ENCODE measurements at regions not wholly inside any gene's neighbourhood (a gene's known extent, or its start where the extent isn't known, plus 50 kb on each side); places are given as distances from the start of the nearest gene placed in this dataset.
"Not testable (repeated sequence)": the region's sequence is repeated elsewhere in the genome, so short reads cannot be mapped to it uniquely, and the experiment has no call there.

- Histone ChIP-seq H3K27ac (no peak overlapping the region), H3K4me1 (no peaks in the 10 kb centered on the region), H3K36me3 (no peaks in the 10 kb centered on the region), H3K27me3 (no peaks in the 10 kb centered on the region), H3K9me3 (no peaks in the 10 kb centered on the region), H3K4me3 (no peak overlapping the region)
- TF ChIP-seq POLR2A (IDR thresholded peaks at IDR 0.05) (no peak), CTCF (IDR thresholded peaks at IDR 0.05) (no peak)
- DNase-seq: no peak
Measured at GRCh38 chr13:55577082-55577846, 1563.5 kb upstream of the PRR20A start.

- TF ChIP-seq POLR2A (IDR thresholded peaks at IDR 0.05): no peak
- no peak for TF ChIP-seq CTCF (IDR thresholded peaks at IDR 0.05)
- Histone ChIP-seq H3K36me3 (no peaks in the 10 kb centered on the region), H3K4me3 (no peak overlapping the region)
Measured at GRCh38 chr13:55577847-55578210, 1562.9 kb upstream of the PRR20A start.

DNA sequence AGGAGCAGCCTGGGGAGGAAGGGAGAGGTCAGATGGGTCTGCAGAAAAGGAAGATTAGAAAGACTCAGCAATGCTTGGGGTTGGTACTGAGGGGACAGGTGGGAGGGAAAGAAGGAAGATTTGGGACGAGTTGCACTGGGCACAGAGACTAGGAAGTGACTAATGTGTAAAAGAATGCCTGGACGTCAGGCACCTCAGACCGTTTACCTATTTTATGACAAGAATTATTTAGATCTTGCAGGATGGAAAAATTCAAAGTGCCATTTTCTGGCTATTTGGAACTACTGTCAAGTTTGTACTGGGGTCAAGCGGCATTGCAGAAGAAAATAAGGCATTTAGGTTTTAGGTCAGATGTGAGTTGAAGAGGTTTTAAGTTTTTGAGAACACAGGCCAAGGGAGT is 1558.4 kb upstream of the PRR20A start:
- H3K4me3 ChIP-seq, H3K9me3 ChIP-seq, H3K27ac ChIP-seq, DNase-seq, H3K36me3 ChIP-seq, H3K27me3 ChIP-seq, H3K4me1 ChIP-seq: not testable (repeated sequence)

More at GRCh38 chr13:55577847-55578210, 1562.9 kb upstream of the PRR20A start:
- no peak for DNase-seq
- no peaks in the 10 kb centered on the region for H3K27me3 ChIP-seq
- no peaks in the 10 kb centered on the region for H3K9me3 ChIP-seq
- no peak overlapping the region for H3K27ac ChIP-seq
- H3K4me1 ChIP-seq: no peaks in the 10 kb centered on the region

DNA sequence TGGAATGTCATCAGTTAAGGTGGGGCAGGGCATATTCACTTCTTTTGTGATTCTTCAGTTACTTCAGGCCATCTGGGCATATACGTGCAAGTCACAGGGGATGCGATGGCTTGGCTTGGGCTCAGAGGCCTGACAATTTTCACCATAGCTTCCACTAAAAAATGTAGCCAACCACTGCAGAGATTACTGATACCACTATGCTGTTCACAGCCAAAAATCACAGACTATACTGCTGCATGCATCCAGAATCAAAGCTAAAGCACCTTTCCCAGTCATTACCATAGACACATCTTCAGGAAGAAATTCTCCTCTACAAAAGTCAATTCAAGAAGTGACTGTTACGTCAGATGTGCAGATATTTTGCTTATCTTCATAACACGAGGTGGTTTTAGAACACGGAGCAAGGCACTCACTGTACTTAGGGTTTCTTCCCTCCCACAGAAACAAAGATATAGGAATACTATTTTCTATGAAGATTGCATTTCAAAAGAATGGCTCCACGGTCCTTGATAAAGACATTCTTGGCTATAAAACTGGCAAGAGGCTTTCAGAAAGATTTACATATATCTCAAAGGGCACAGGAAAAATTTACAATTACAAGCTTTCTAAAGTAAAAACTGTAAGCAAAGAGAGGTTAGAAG is 1556.6 kb upstream of the PRR20A start:
- no peaks in the 10 kb centered on the region for H3K4me1 ChIP-seq
- H3K9me3 ChIP-seq: no peaks in the 10 kb centered on the region

DNA sequence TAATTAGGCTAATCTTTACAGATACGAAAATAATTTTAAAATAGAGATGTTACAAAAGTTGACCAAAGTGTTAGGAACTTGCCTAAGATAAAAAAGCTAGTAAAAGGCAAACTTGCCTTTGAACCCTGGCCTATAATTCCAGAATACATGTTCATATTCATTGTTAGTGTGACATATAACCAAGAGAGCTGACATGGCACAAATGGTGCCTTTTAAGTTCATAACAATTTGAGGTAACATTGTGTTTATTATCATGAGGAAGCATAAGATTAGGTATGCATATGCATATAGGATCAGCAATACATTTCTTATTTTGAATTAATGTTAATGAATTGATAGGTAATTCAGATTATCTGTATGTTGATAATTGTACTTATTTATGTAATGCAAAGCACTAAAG is 1537.9 kb upstream of the PRR20A start:
- Histone ChIP-seq H3K27me3 (no peaks in the 10 kb centered on the region), H3K4me3 (no peak overlapping the region), H3K9me3 (no peaks in the 10 kb centered on the region), H3K27ac (no peak overlapping the region), H3K4me1 (no peaks in the 10 kb centered on the region), H3K36me3 (no peaks in the 10 kb centered on the region)
- no peak for DNase-seq
- TF ChIP-seq CTCF (IDR thresholded peaks at IDR 0.05) (no peak), POLR2A (IDR thresholded peaks at IDR 0.05) (no peak)

More for the DNA sequence above, 1556.6 kb upstream of the PRR20A start:
- H3K4me3 ChIP-seq: no peak overlapping the region
- no peak for DNase-seq
- no peak for TF ChIP-seq POLR2A (IDR thresholded peaks at IDR 0.05)
- TF ChIP-seq CTCF (IDR thresholded peaks at IDR 0.05): no peak
- H3K27me3 ChIP-seq: no peaks in the 10 kb centered on the region
- H3K27ac ChIP-seq: no peak overlapping the region
- no peaks in the 10 kb centered on the region for H3K36me3 ChIP-seq

GRCh38 chr13:55606045-55606665 is 1534.6 kb upstream of the PRR20A start:
- Histone ChIP-seq H3K27ac (no peak overlapping the region), H3K27me3 (no peaks in the 10 kb centered on the region), H3K4me1 (no peaks in the 10 kb centered on the region), H3K4me3 (no peak overlapping the region), H3K9me3 (no peaks in the 10 kb centered on the region), H3K36me3 (no peaks in the 10 kb centered on the region)
- no peak for TF ChIP-seq CTCF (IDR thresholded peaks at IDR 0.05)
- no peak for DNase-seq

Measured in Peyer's patch (tissue), 4 donors.